ENCODE measurements at regions not wholly inside any gene's neighbourhood (a gene's known extent, or its start where the extent isn't known, plus 50 kb on each side); places are given as distances from the start of the nearest gene placed in this dataset.

- DNase-seq (ENCODE audit: low spot score) (peak; percentile 85), ATAC-seq (peak; percentile 48)
Observed at GRCh38 chr12:124517260-124518050, 50.0 kb downstream of the NCOR2 start.

GRCh38 chr12:124516850-124517249 lies 50.6 kb downstream of the NCOR2 start:
- ATAC-seq (no peak), DNase-seq (ENCODE audit: low spot score) (no peak)

GRCh38 chr12:124515981-124516380 lies 51.4 kb downstream of the NCOR2 start:
- DNase-seq (ENCODE audit: low spot score): no peak
- no peak for ATAC-seq

- ATAC-seq: no peak
Observed at GRCh38 chr12:124514996-124515932, 52.1 kb downstream of the NCOR2 start.

GRCh38 chr12:124514145-124514995 lies 53.0 kb downstream of the NCOR2 start:
- DNase-seq (ENCODE audit: low spot score) (no peak), ATAC-seq (no peak)

More at GRCh38 chr12:124514996-124515932, 52.1 kb downstream of the NCOR2 start:
- DNase-seq (ENCODE audit: low spot score): no peak

GRCh38 chr12:124513297-124513867 lies 54.0 kb downstream of the NCOR2 start:
- no peak for ATAC-seq
- DNase-seq (ENCODE audit: low spot score): no peak

- ATAC-seq (no peak), DNase-seq (ENCODE audit: low spot score) (no peak)
Observed at GRCh38 chr12:124512667-124513296, 54.6 kb downstream of the NCOR2 start.

- DNase-seq (ENCODE audit: low spot score) (no peak), ATAC-seq (no peak)
Observed at GRCh38 chr12:124511259-124511985, 56.0 kb downstream of the NCOR2 start.

GRCh38 chr12:124510301-124510970 lies 57.0 kb downstream of the NCOR2 start:
- DNase-seq (ENCODE audit: low spot score): no peak
- ATAC-seq: no peak

GRCh38 chr12:124509676-124510300 lies 57.6 kb downstream of the NCOR2 start:
- ATAC-seq: peak; percentile 81
- DNase-seq (ENCODE audit: low spot score): no peak

GRCh38 chr12:124509300-124509675 lies 58.1 kb downstream of the NCOR2 start:
- DNase-seq (ENCODE audit: low spot score) (no peak), ATAC-seq (no peak)

GRCh38 chr12:124508381-124509079 lies 58.9 kb downstream of the NCOR2 start:
- DNase-seq (ENCODE audit: low spot score) (no peak), ATAC-seq (no peak)

GRCh38 chr12:124507188-124508109 lies 60.0 kb downstream of the NCOR2 start:
- DNase-seq (ENCODE audit: low spot score) (no peak), ATAC-seq (no peak)

- ATAC-seq (no peak), DNase-seq (ENCODE audit: low spot score) (no peak)
Observed at GRCh38 chr12:124506832-124507153, 60.6 kb downstream of the NCOR2 start.

- DNase-seq (ENCODE audit: low spot score) (peak; percentile 65), ATAC-seq (peak; percentile 48)
Observed at GRCh38 chr12:124506145-124506831, 61.1 kb downstream of the NCOR2 start.

Measured in left lobe of liver (tissue), 2 donors.